BE2C (cell line): ENCODE measurements at regions not wholly inside any gene's neighbourhood (a gene's known extent, or its start where the extent isn't known, plus 50 kb on each side); places are given as distances from the start of the nearest gene placed in this dataset.

Experiments used
- DNase-seq: peaks from one replicate; pipeline ENCODE4 v3.0.0-alpha.2; 2020
- H3K27me3 ChIP-seq: fragments of 250-450 bp; sonication (Bioruptor Pico); 2 replicates; pipeline ENCODE4 v1.5.1; 2020; ENCODE audit warnings: mild to moderate bottlenecking
- H3K36me3 ChIP-seq: fragments of 250-450 bp; sonication (Bioruptor Pico); 2 replicates; pipeline ENCODE4 v1.5.1; 2020; ENCODE audit warnings: mild to moderate bottlenecking
- H3K4me1 ChIP-seq: fragments of 250-450 bp; sonication (Bioruptor Pico); 2 replicates; pipeline ENCODE4 v1.5.1; 2020
- H3K4me3 ChIP-seq: 2 replicates; pipeline ENCODE4 v1.5.1; 2011; ENCODE audit warnings: low read depth, low read length
- H3K9me3 ChIP-seq: fragments of 250-450 bp; sonication (Bioruptor Pico); 2 replicates; pipeline ENCODE4 v1.5.1; 2020
- TF ChIP-seq, protein P1 (sequence below): IDR thresholded peaks from 2 replicates; pipeline ENCODE4 v1.5.1; 2012; ENCODE audit warnings: mild to moderate bottlenecking, low read depth, low read length

DNA sequence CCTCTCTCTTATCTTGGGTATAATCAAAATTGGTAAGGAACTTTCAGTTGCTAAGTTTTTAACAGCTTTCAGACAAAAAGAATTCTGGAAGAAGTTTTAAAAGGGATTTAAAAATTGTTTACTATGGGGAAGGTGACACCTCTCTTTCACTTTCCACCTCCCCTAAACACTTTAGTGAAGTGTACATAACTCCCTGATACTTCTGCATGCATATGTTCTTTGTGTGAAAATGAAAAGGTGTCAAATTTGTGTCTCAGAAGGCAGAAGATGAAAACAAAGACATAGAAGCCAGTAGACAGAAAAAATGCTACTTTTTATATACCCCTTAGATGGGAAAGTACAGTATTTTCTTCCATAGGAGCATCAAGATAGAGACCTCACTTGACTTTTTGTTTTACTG is 117.8 kb downstream of the TMEM26 start:
- Histone ChIP-seq H3K9me3 (no peaks in the 10 kb centered on the region), H3K4me3 (no peak overlapping the region), H3K4me1 (no peaks in the 10 kb centered on the region), H3K36me3 (no peaks in the 10 kb centered on the region), H3K27me3 (no peaks in the 10 kb centered on the region)
- no peak for DNase-seq
- TF ChIP-seq, protein P1, sequence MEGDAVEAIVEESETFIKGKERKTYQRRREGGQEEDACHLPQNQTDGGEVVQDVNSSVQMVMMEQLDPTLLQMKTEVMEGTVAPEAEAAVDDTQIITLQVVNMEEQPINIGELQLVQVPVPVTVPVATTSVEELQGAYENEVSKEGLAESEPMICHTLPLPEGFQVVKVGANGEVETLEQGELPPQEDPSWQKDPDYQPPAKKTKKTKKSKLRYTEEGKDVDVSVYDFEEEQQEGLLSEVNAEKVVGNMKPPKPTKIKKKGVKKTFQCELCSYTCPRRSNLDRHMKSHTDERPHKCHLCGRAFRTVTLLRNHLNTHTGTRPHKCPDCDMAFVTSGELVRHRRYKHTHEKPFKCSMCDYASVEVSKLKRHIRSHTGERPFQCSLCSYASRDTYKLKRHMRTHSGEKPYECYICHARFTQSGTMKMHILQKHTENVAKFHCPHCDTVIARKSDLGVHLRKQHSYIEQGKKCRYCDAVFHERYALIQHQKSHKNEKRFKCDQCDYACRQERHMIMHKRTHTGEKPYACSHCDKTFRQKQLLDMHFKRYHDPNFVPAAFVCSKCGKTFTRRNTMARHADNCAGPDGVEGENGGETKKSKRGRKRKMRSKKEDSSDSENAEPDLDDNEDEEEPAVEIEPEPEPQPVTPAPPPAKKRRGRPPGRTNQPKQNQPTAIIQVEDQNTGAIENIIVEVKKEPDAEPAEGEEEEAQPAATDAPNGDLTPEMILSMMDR = no peak

DNA sequence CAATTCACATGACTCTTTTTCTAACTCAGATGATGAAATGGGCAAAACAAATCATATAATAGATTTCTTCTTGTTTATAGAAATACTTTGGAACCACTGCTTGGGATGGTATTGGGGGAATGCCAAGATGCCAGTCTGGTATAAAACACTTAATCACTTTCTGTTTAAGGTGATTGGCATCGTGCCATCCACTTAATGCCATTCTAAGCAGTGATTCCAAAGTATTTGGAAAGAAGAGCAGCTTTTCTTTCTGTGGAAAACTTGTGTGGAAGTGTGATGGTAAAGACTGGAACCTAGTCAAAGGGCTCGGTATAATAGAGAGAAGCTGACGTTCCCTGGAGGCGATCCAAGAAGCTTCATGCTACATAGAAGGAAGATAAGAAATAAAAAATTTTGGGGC is 120.6 kb downstream of the TMEM26 start:
- Histone ChIP-seq H3K4me1 (no peaks in the 10 kb centered on the region), H3K36me3 (no peaks in the 10 kb centered on the region), H3K4me3 (no peak overlapping the region), H3K27me3 (no peaks in the 10 kb centered on the region), H3K9me3 (no peaks in the 10 kb centered on the region)
- TF ChIP-seq, protein P1 = no peak
- no peak for DNase-seq

DNA sequence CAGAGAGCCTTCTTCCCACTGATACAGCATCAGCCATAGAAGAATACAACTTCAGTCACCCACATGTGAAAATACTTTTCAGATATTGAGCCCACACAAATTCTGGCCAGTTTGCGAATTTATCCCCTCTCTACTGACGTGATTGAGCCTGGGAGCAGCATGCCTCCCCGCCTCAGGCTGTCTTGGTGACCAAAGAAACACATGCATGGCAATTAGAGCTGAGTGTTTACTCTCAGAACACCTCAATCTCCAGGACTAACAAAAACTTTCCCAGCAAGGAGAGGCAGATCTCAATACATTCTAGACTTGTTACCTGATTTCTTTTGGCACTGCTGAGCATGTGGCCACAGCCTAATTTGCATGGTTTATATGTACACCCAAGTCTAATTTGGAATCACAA is 122.5 kb downstream of the TMEM26 start:
- TF ChIP-seq, protein P1 = no peak
- H3K4me3 ChIP-seq = no peak overlapping the region
- H3K36me3 ChIP-seq = no peaks in the 10 kb centered on the region
- H3K27me3 ChIP-seq = no peaks in the 10 kb centered on the region
- H3K4me1 ChIP-seq = no peaks in the 10 kb centered on the region
- H3K9me3 ChIP-seq = no peaks in the 10 kb centered on the region
- no peak for DNase-seq

DNA sequence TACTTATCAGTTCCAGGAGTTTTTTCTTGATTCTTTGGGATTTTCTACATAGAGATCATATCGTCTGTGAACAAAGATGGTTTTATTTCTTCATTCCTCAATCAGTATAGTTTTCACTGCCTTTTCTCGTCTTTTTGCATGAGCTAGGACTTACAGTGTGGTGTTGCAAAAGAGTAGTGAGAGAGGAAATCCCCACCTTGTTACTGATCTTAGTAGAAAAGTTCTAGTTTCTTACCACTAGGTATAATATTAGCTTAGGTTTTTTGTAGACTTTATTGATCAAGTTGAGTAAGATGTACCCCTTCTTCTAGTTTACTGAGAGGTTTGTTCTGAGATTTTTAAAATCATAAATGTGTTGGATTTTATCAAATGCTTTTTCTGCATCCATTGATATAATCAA is 123.3 kb downstream of the TMEM26 start:
- no peak for DNase-seq
- TF ChIP-seq, protein P1 = no peak
- Histone ChIP-seq H3K9me3 (no peaks in the 10 kb centered on the region), H3K27me3 (no peaks in the 10 kb centered on the region), H3K4me1 (no peaks in the 10 kb centered on the region), H3K4me3 (no peak overlapping the region), H3K36me3 (no peaks in the 10 kb centered on the region)

DNA sequence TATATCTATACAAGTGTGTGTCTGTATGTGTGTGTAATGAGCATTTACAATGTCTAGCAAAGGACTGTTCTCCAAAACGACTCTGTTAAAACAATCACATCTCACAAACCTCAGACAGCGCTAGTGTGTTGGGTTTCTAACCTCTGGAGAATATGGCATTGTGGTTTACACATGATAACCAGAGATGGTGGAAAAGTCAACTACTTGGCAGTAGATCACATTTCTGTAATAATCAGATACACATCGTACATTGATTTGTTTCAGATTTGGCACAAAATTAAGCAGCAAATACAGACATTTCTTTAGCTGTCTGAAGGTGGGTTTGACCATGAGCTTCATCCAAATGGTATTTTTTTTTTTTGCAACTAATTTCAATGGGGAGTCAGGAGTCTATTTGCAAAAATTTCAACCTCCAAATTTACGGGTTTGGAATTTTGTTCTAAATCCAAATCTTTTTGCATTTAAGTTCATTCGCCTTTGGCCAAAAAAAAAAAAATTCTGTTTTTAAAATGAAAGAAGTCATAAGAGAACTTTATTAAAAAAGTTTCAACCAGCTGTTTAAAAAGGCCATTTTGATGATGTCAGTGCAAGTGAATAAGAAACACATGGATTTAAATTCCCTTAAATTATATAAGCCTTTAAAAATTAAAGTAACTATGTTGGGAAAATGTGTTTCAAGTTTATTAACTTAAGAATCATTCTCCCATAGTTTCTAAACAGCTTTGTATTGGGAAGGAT is 127.8 kb downstream of the TMEM26 start:
- no peak for DNase-seq
- H3K4me3 ChIP-seq = no peak overlapping the region
- TF ChIP-seq, protein P1 = no peak

DNA sequence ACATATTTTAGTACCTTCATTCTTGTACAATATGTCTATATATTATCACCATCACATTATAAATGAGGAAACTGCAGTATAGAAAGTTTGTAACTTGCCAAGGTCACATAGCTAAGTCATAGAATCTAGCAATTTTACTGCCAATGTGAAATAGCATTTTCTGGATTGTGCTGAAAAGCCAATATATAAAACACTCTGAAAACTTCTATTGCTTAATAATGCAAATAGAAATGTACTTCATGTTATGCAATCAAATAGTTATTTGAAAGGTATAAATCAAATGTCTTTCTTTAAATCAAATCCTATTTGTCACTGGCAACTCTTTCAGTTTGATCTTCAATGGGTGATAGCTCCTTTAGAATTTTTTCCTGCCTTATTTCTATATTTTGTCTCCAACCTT is 129.5 kb downstream of the TMEM26 start:
- Histone ChIP-seq H3K36me3 (no peaks in the 10 kb centered on the region), H3K4me1 (no peaks in the 10 kb centered on the region)

More for the DNA sequence above, 127.8 kb downstream of the TMEM26 start:
- H3K27me3 ChIP-seq = no peaks in the 10 kb centered on the region
- H3K9me3 ChIP-seq = no peaks in the 10 kb centered on the region
- no peaks in the 10 kb centered on the region for H3K4me1 ChIP-seq
- H3K36me3 ChIP-seq = no peaks in the 10 kb centered on the region

More for the DNA sequence above, 129.5 kb downstream of the TMEM26 start:
- DNase-seq = no peak
- Histone ChIP-seq H3K4me3 (no peak overlapping the region), H3K9me3 (no peaks in the 10 kb centered on the region), H3K27me3 (no peaks in the 10 kb centered on the region)
- TF ChIP-seq, protein P1 = no peak
